ENCODE measurements at regions not wholly inside any gene's neighbourhood (a gene's known extent, or its start where the extent isn't known, plus 50 kb on each side); places are given as distances from the start of the nearest gene placed in this dataset.

- no peak for DNase-seq (ENCODE audit: low read depth)
Observed at GRCh38 chr11:134555510-134555909, 143.5 kb upstream of the B3GAT1 start.

DNA sequence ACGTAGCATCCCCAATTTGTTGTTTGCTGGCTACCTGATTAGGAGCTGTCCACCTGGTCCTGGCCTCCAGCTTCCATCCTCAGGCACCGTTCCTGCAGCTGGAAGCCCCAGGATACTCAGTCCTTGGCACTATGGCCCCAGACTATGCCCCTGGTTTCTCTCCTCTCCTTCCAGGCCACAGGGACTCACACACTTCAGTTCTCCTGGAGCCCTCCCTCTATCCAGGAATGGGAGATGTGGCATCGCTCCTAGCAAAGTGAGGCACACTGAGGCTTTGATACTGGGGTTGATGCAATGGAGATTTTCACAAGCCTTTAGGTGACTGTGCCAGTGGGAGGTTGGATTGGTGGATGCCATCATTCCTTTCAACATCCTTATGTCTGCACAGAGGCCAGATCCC lies 142.8 kb upstream of the B3GAT1 start:
- DNase-seq (ENCODE audit: low read depth) = no peak

GRCh38 chr11:134554106-134554505 lies 142.1 kb upstream of the B3GAT1 start:
- DNase-seq (ENCODE audit: low read depth) = no peak

DNA sequence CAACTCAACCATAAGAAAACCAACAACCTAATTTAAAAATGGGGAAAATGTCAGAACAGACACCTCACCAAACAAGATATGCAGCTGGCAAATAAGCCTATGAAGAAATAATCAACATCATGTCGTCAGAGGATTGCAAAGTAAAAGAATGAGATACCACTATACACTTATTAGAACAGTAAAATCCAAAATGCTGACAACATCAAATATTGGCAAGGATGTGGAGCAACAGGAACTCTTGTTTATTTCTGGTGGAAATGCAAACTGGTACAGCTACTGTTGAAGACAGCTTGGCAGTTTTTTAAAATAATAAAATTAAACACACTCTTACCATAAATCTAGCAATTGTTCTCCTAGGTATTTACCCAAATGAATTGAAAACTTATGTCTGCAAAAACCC lies 140.7 kb upstream of the B3GAT1 start:
- DNase-seq (ENCODE audit: low read depth) = no peak

DNA sequence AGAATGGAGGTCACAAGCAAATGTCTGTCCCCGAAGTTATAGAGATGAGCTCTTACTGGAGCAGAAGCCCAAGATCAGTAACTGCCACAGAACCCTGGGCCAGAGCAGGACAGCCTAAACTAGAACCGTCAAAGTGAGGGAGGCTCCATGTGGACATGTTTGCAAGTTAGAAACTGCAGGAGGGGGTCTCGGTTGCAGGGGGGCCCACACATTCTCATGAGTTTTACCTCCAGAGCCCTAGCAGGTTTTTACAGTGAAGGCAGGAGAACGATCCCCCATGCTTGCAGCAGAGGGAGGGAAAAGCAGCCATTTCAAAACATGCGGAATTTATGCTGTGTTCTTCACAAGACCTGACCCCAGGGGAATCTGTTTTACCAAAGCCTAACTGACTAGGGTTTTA lies 133.5 kb upstream of the B3GAT1 start:
- DNase-seq (ENCODE audit: low read depth) = no peak

DNA sequence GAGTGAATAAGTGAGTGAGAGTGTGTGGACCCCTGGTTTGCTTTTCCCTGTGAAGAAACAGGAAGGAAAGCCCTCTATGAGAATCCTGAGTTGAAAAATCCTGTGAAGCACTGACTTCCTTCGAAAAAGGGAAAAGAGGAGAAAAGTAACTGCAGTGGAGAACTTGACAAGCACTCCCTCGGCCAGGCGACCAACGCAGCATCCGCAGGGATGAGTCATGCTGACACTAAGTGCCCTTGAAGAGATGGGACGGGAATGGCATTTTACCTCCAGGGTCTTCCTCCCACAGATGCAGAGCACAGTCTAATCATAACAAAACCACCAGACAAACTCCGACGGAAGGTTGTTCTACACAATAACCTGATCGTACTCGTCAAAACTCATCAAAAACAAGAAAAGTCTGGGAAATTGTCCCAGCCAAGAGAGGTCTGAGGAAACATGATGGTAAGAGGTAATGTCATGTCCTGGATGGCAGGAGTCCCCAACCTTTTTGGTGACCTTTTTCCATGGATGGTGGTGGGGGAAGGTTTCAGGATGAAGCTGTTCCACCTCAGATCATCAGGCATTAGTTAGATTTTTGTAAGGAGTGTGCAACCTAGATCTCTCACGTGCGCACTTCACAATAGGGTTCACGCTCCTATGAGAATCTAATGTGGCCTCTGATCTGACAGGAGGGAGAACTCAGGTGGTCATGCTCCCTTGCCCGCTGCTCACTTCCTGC lies 132.2 kb upstream of the B3GAT1 start:
- no peak for DNase-seq (ENCODE audit: low read depth)

- no peak for DNase-seq (ENCODE audit: low read depth)
Observed at GRCh38 chr11:134543645-134544044, 131.6 kb upstream of the B3GAT1 start.

DNA sequence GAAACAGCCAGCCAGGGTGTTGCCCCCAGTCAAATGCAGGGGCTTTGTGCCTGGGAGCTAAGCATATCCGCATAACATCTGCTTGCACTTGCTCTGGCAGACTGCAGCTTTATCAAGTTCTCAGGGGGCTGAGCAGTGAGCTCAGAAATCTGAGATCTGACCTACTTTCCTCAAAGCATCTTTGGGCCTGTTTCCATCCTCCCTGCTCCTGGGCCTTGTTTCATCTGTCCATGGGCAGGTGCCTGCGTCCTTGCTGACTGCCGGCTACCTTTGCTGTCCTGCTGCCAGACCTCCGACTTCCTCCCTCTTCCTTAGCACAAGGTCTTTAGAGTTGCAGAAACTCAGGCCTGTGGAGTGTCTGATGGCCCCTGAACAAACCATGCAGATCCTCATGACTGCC lies 131.2 kb upstream of the B3GAT1 start:
- DNase-seq (ENCODE audit: low read depth) = no peak

GRCh38 chr11:134542401-134543165 lies 130.5 kb upstream of the B3GAT1 start:
- no peak for DNase-seq (ENCODE audit: low read depth)

DNA sequence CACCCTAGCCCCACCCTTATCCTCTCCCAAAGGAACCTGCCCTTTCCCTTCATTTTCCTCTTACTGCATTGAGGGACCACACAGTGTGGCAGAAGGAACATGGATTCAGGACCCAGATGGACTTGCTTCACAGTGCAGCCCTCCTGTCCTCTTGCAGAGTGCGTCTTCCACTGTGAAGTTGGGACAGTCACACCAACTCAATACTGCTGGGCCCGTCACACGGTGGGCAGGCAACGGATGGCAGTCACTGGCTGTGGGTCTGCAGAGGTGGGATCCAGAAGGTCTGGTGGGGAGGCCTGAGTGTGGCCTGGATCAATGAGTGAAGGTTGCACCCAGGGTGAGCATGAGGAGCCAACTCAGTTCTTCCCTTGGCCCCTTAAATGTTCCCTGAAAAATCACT lies 129.9 kb upstream of the B3GAT1 start:
- DNase-seq (ENCODE audit: low read depth) = no peak

- DNase-seq (ENCODE audit: low read depth) = no peak
Observed at GRCh38 chr11:134541355-134541754, 129.3 kb upstream of the B3GAT1 start.

DNA sequence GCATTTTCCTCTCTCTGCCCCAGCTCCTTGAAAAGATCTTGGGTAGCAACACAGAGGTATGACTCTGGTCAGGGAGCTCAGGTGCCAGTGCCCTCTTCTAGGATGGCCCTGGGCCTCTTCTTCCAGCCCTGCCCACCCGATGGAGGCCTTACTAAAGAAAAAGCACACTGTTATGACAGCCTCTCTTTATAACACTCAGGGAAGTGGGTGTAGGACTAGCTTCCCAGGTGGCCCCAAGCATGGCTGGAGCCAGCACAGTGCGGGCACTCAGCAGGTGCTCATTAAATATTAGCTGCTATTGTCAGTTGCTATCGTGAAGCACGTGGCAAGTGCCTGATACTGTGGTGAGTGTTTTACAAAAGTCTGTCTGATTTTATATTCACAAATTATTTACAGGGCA lies 127.2 kb upstream of the B3GAT1 start:
- no peak for DNase-seq (ENCODE audit: low read depth)

DNA sequence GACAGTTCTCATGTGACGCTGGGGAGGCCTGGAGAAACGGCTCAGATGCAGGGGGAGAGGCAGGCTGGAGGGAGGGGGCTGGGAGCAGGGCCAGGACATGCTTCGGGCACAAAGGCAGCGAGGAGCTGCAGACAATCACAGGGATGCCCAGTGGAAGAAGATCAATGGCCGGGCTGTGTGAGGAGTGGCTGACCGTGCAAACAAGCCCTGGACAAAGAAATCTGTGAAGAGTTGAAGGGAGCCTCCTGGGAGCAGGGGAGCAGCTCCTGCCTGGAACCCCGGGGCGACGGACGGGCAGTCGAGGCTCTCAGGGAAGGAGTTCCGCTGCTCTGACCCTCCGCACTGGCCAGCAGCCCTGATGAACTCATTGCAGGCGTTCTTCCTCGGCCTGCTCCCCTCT lies 126.7 kb upstream of the B3GAT1 start:
- DNase-seq (ENCODE audit: low read depth) = no peak

DNA sequence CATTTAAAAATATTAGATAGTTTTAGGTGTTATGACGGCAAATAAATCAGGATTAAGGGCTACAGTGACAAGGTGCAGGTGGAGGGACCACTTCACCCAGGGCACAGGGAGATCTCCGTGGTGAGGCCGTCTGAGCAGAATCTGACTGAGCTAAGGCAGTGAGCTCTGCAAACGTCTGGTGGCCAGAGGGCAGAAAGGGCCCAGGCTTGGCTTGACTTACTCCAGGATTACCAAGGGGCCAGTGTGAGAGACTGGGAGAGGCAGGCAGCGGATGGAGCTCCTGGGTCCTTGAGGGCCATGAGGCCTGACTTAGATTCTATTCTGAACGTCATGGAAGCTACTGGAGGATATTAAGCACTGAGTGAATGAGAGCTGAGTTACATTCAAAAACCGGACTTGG lies 125.9 kb upstream of the B3GAT1 start:
- no peak for DNase-seq (ENCODE audit: low read depth)

- no peak for DNase-seq (ENCODE audit: low read depth)
Observed at GRCh38 chr11:134537296-134537695, 125.3 kb upstream of the B3GAT1 start.

- no peak for DNase-seq (ENCODE audit: low read depth)
Observed at GRCh38 chr11:134536677-134537076, 124.6 kb upstream of the B3GAT1 start.

GRCh38 chr11:134536219-134536618 lies 124.2 kb upstream of the B3GAT1 start:
- no peak for DNase-seq (ENCODE audit: low read depth)

DNA sequence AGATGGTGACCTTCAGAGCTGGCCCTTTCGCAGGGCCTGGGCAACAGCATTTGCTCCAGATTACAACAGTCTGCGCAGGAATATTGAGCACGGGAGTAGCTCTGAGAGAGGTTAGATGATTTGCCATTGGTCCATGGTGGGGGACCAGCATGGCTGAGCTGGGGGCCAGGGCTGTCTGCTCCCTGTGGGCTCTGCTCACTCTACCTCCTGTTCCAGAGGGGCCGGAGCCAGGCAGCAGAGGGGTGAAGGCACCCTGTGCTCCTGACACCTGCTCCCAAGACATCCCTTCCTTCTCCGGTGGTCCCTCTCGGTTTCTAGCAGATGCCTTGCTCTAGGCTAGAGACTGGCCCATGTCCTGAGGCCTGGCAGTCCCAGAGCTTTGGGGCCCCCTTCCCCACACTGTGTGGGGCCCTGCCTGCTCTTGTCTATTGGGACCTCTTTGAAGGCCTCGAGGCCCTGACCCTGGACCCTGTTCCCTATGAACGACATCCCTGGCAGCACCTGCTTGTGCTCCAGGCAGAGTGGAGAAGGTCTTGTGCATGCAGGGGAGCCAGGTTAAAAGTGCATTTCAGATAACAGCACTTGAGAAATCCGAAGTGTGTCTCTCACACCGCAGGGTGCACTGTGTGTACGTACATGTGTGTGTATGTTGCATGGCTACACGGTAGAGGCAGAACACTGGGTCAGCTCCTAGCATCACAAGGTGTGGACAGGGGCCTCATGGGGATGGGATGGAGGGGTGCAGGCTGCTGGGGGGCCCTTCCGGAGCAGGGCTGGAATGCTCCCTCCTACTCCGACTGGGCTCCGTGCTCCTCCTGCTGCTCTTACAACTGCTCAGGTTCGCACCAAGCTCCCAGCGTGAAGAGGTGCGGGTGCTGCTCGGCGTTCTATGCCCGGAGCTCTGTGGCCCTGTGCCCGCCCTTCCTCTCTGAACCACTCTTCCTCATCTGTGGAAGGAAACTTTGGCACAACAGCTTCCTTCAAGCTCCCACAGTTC lies 123.3 kb upstream of the B3GAT1 start:
- no peak for DNase-seq (ENCODE audit: low read depth)

DNA sequence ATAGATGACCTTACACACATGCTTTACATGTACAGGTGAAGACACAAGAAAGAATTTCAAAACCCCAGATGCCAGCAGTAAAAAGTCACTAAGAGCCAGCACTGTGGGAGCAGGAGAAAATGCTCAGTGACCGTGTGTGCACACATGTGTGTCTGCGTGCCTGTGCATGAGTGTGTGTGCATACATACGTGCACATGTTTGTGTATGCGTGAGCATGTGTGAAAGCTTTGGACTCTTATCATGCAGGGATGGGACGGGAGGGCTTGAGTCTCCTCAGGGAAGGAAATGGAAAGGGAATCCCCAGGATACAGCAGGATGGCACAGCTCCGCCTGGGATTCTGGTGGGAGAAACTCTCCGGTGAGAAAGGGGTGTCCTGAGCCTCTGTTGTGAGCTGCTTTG lies 121.5 kb upstream of the B3GAT1 start:
- DNase-seq (ENCODE audit: low read depth) = no peak

DNA sequence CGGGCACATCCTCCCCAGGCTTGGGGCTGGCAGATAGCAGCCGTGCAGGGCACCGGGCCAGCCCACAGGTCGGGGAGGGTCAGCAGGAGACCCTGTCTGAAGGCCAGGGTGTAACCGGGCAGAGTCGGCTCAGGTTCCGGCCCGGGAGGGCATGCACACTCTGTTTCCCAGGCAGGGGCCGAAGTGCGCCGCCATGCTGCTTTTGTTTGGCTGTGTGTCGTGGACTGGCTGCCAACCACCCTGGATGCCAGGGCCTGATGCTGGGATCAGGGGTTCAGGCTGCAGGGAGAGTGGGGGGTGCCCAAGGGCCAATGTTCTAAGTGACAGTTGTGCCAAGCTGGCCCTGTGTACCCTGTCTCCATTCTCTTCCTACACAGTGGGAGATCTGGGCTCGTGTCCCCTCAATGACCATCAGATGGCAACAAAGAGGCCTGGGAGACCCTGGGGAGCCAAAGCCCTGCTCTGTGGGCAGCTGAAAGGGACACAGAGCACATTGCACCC lies 120.9 kb upstream of the B3GAT1 start:
- no peak for DNase-seq (ENCODE audit: low read depth)

- DNase-seq (ENCODE audit: low read depth) = no peak
Observed at GRCh38 chr11:134532131-134532920, 120.3 kb upstream of the B3GAT1 start.
